PC-3 (cell line): ENCODE measurements at regions not wholly inside any gene's neighbourhood (a gene's known extent, or its start where the extent isn't known, plus 50 kb on each side); places are given as distances from the start of the nearest gene placed in this dataset.

Experiments used
- CTCF ChIP-seq: fragments of 300-600 bp; sonication (generic); conservative IDR thresholded peaks from 2 replicates; pipeline ENCODE4 v1.5.1; 2017; ENCODE audit warnings: antibody characterized with exemption, low read depth, mild to moderate bottlenecking, low read length
- EZH2 ChIP-seq: fragments of 300-600 bp; sonication (generic); IDR thresholded peaks from one replicate; pipeline ENCODE4 v1.6.1; 2017; ENCODE audit warnings: antibody characterized with exemption, mild to moderate bottlenecking, low read length; ENCODE audit not compliant: unreplicated experiment
- EZH2phosphoT487 ChIP-seq: fragments of 300-600 bp; sonication (generic); IDR thresholded peaks from 2 replicates; pipeline ENCODE4 v1.6.1; 2018; ENCODE audit warnings: mild to moderate bottlenecking, antibody characterized with exemption, low read length, borderline replicate concordance

- TF ChIP-seq CTCF, result no peak
- no peak for TF ChIP-seq EZH2
- TF ChIP-seq EZH2phosphoT487, result no peak
These were observed 1061.4 kb downstream of the MRPL39 start for GRCh38 chr21:24545807-24546361.
